ENCODE measurements at regions not wholly inside any gene's neighbourhood (a gene's known extent, or its start where the extent isn't known, plus 50 kb on each side); places are given as distances from the start of the nearest gene placed in this dataset.

DNA sequence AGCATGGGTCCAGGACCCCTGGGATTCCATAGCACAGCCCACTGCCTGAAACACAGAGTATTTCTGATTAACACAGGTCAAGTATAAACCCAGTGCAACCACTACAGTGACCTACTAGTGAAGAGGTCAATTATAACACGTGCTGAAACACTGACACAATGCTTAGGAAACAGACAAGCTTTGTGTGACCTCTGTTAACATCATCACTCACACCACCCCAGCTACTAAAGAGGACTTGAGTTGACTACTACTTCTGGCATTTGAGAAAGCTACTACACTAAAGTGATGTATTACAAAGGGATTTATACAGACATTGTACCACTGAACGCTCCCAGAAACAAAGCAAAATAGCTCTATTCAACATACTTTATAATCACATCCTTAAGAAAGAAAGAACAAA lies 1935.9 kb upstream of the PCDH20 start:
- Histone ChIP-seq H3K27ac (ENCODE audit: low read depth, low read length) (no peak overlapping the region), H3K27me3 (ENCODE audit: insufficient read depth, low read length) (no peaks in the 10 kb centered on the region), H3K4me3 (ENCODE audit: low read depth, low read length) (no peak overlapping the region), H3K36me3 (ENCODE audit: insufficient read depth, low read length) (no peaks in the 10 kb centered on the region), H3K79me2 (ENCODE audit: control insufficient read depth, insufficient read depth, low read length, unreplicated experiment) (no peaks in the 10 kb centered on the region), H3K4me1 (ENCODE audit: control insufficient read depth, insufficient read depth, low read length, unreplicated experiment) (no peaks in the 10 kb centered on the region), H2AFZ (ENCODE audit: low read length, unreplicated experiment) (no peak overlapping the region)

- no peak overlapping the region for H3K27ac ChIP-seq (ENCODE audit: low read depth, low read length)
- no peak overlapping the region for H2AFZ ChIP-seq (ENCODE audit: low read length, unreplicated experiment)
Observed at GRCh38 chr13:63351081-63351480, 1935.4 kb upstream of the PCDH20 start.

GRCh38 chr13:63345835-63346234 lies 1930.2 kb upstream of the PCDH20 start:
- H3K36me3 ChIP-seq (ENCODE audit: insufficient read depth, low read length) = no peaks in the 10 kb centered on the region

More at GRCh38 chr13:63351081-63351480, 1935.4 kb upstream of the PCDH20 start:
- Histone ChIP-seq H3K4me3 (ENCODE audit: low read depth, low read length) (no peak overlapping the region), H3K36me3 (ENCODE audit: insufficient read depth, low read length) (no peaks in the 10 kb centered on the region), H3K4me1 (ENCODE audit: control insufficient read depth, insufficient read depth, low read length, unreplicated experiment) (no peaks in the 10 kb centered on the region), H3K79me2 (ENCODE audit: control insufficient read depth, insufficient read depth, low read length, unreplicated experiment) (no peaks in the 10 kb centered on the region), H3K27me3 (ENCODE audit: insufficient read depth, low read length) (no peaks in the 10 kb centered on the region)

GRCh38 chr13:63344711-63345110 lies 1929.1 kb upstream of the PCDH20 start:
- Histone ChIP-seq H2AFZ (ENCODE audit: low read length, unreplicated experiment) (no peak overlapping the region), H3K4me3 (ENCODE audit: low read depth, low read length) (no peak overlapping the region), H3K27ac (ENCODE audit: low read depth, low read length) (no peak overlapping the region)

More at GRCh38 chr13:63345835-63346234, 1930.2 kb upstream of the PCDH20 start:
- Histone ChIP-seq H3K79me2 (ENCODE audit: control insufficient read depth, insufficient read depth, low read length, unreplicated experiment) (no peaks in the 10 kb centered on the region), H2AFZ (ENCODE audit: low read length, unreplicated experiment) (no peak overlapping the region), H3K4me3 (ENCODE audit: low read depth, low read length) (no peak overlapping the region), H3K4me1 (ENCODE audit: control insufficient read depth, insufficient read depth, low read length, unreplicated experiment) (no peaks in the 10 kb centered on the region), H3K27ac (ENCODE audit: low read depth, low read length) (no peak overlapping the region), H3K27me3 (ENCODE audit: insufficient read depth, low read length) (no peaks in the 10 kb centered on the region)

DNA sequence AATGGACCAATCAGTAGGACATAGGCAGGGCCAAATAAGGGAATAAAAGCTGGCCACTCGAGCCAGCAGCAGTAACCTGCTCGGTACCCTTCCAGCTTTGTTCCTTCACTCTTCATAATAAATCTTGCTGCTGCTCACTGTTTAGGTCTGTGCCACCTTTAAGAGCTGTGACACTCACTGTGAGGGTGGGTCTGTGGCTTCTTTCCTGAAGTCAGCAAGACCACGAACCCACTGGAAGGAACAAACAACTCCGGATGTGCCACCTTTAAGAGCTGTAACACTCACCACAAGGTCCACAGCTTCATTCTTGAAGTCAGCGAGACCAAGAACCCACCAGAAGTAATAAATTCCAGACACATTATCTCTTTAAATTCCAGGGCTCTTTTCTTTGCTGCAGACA lies 1922.3 kb upstream of the PCDH20 start:
- no peak overlapping the region for H3K27ac ChIP-seq (ENCODE audit: low read depth, low read length)
- H3K4me3 ChIP-seq (ENCODE audit: low read depth, low read length) = no peak overlapping the region
- no peaks in the 10 kb centered on the region for H3K79me2 ChIP-seq (ENCODE audit: control insufficient read depth, insufficient read depth, low read length, unreplicated experiment)
- no peak overlapping the region for H2AFZ ChIP-seq (ENCODE audit: low read length, unreplicated experiment)
- H3K27me3 ChIP-seq (ENCODE audit: insufficient read depth, low read length) = no peaks in the 10 kb centered on the region
- no peaks in the 10 kb centered on the region for H3K4me1 ChIP-seq (ENCODE audit: control insufficient read depth, insufficient read depth, low read length, unreplicated experiment)
- no peaks in the 10 kb centered on the region for H3K36me3 ChIP-seq (ENCODE audit: insufficient read depth, low read length)

More at GRCh38 chr13:63344711-63345110, 1929.1 kb upstream of the PCDH20 start:
- Histone ChIP-seq H3K4me1 (ENCODE audit: control insufficient read depth, insufficient read depth, low read length, unreplicated experiment) (no peaks in the 10 kb centered on the region), H3K27me3 (ENCODE audit: insufficient read depth, low read length) (no peaks in the 10 kb centered on the region), H3K79me2 (ENCODE audit: control insufficient read depth, insufficient read depth, low read length, unreplicated experiment) (no peaks in the 10 kb centered on the region), H3K36me3 (ENCODE audit: insufficient read depth, low read length) (no peaks in the 10 kb centered on the region)

DNA sequence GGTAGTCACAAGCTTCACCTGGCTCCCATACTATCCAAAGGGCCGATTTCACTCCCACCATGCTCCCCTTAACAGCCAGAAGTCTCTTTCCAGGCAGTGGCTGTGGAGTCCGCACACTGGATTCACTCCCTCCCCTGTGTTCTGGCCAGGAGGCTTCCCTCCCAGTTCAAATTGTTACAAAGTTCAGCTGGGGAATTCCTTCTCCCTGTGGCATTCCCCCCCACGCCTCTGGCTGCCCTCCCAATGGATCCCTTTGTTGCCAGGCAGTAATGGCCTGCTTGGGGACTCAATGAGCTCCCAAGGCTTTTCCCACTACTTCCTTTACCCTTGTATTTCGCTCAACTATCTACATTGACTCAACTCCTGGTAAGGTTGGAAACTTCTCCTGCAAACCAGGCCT lies 1921.4 kb upstream of the PCDH20 start:
- Histone ChIP-seq H3K4me3 (ENCODE audit: low read depth, low read length) (no peak overlapping the region), H3K27me3 (ENCODE audit: insufficient read depth, low read length) (no peaks in the 10 kb centered on the region), H3K79me2 (ENCODE audit: control insufficient read depth, insufficient read depth, low read length, unreplicated experiment) (no peaks in the 10 kb centered on the region), H3K4me1 (ENCODE audit: control insufficient read depth, insufficient read depth, low read length, unreplicated experiment) (no peaks in the 10 kb centered on the region), H2AFZ (ENCODE audit: low read length, unreplicated experiment) (no peak overlapping the region), H3K36me3 (ENCODE audit: insufficient read depth, low read length) (no peaks in the 10 kb centered on the region), H3K27ac (ENCODE audit: low read depth, low read length) (no peak overlapping the region)

DNA sequence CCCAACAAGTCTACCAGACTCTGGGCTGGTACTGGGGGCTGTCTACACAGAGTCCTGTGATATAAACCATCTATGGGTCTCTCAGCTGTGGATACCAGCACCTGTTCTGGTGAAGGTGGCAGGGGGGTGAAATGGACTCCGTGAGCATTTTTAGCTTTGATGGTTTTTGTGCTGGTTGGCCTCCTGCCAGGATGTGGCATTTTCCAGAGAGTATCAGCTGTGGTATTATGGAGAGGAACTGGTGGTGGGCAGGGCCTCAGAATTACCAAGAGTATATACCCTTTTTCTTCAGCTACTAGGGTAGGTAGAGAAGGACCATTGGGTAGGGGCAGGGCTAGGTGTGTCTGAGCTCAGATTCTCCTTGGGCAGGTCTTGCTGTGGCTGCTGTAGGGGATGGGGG lies 1920.9 kb upstream of the PCDH20 start:
- H3K79me2 ChIP-seq (ENCODE audit: control insufficient read depth, insufficient read depth, low read length, unreplicated experiment) = no peaks in the 10 kb centered on the region
- H2AFZ ChIP-seq (ENCODE audit: low read length, unreplicated experiment) = no peak overlapping the region
- H3K27ac ChIP-seq (ENCODE audit: low read depth, low read length) = no peak overlapping the region
- no peaks in the 10 kb centered on the region for H3K4me1 ChIP-seq (ENCODE audit: control insufficient read depth, insufficient read depth, low read length, unreplicated experiment)
- no peaks in the 10 kb centered on the region for H3K36me3 ChIP-seq (ENCODE audit: insufficient read depth, low read length)
- H3K4me3 ChIP-seq (ENCODE audit: low read depth, low read length) = no peak overlapping the region
- no peaks in the 10 kb centered on the region for H3K27me3 ChIP-seq (ENCODE audit: insufficient read depth, low read length)

DNA sequence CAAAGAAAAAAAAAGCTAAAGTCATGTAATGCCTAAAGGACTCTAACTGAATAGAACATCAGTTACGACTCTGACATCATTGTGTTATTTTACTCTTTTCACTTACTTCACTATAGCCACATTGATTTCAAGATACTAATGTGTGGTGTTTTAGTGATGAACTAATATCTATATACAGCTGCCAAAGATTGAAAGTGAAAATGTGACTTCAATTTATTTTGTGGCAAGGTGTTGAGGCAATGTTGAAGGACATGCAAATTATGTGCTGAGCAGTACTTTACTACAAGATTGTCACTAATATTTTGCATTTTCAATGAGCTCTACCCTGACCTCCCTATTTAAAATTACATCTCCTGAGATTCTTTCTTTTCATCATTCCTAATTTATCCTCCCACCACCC lies 1911.9 kb upstream of the PCDH20 start:
- Histone ChIP-seq H3K4me3 (ENCODE audit: low read depth, low read length) (no peak overlapping the region), H3K36me3 (ENCODE audit: insufficient read depth, low read length) (no peaks in the 10 kb centered on the region), H3K79me2 (ENCODE audit: control insufficient read depth, insufficient read depth, low read length, unreplicated experiment) (no peaks in the 10 kb centered on the region), H3K27me3 (ENCODE audit: insufficient read depth, low read length) (no peaks in the 10 kb centered on the region), H3K27ac (ENCODE audit: low read depth, low read length) (no peak overlapping the region), H2AFZ (ENCODE audit: low read length, unreplicated experiment) (no peak overlapping the region), H3K4me1 (ENCODE audit: control insufficient read depth, insufficient read depth, low read length, unreplicated experiment) (no peaks in the 10 kb centered on the region)

- Histone ChIP-seq H3K79me2 (ENCODE audit: control insufficient read depth, insufficient read depth, low read length, unreplicated experiment) (no peaks in the 10 kb centered on the region), H3K36me3 (ENCODE audit: insufficient read depth, low read length) (no peaks in the 10 kb centered on the region), H3K4me3 (ENCODE audit: low read depth, low read length) (no peak overlapping the region), H2AFZ (ENCODE audit: low read length, unreplicated experiment) (no peak overlapping the region), H3K4me1 (ENCODE audit: control insufficient read depth, insufficient read depth, low read length, unreplicated experiment) (no peaks in the 10 kb centered on the region), H3K27me3 (ENCODE audit: insufficient read depth, low read length) (no peaks in the 10 kb centered on the region), H3K27ac (ENCODE audit: low read depth, low read length) (no peak overlapping the region)
Observed at GRCh38 chr13:63323441-63323840, 1907.8 kb upstream of the PCDH20 start.

DNA sequence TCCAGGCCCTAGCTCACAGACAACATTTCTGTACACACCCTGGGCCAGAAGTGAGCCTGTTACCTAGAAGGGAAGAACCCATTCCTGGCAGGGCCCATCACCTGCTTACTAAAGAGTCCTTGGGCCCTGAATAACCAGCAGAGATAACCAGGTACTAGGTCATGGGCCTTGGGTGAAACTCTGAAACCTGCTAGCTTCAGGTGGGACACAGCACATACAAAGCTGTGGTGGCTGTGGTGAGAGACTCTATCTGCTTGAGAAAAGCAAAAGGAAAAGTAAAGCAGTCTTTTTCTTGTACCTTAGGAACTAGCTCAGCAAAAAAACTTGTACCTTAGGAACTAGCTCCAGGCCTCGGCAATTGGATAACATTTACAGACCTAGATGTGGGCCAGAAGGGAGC lies 1895.9 kb upstream of the PCDH20 start:
- no peak overlapping the region for H3K4me3 ChIP-seq (ENCODE audit: low read depth, low read length)
- no peaks in the 10 kb centered on the region for H3K36me3 ChIP-seq (ENCODE audit: insufficient read depth, low read length)
- no peaks in the 10 kb centered on the region for H3K79me2 ChIP-seq (ENCODE audit: control insufficient read depth, insufficient read depth, low read length, unreplicated experiment)
- H3K4me1 ChIP-seq (ENCODE audit: control insufficient read depth, insufficient read depth, low read length, unreplicated experiment) = no peaks in the 10 kb centered on the region
- no peak overlapping the region for H3K27ac ChIP-seq (ENCODE audit: low read depth, low read length)
- no peak overlapping the region for H2AFZ ChIP-seq (ENCODE audit: low read length, unreplicated experiment)
- H3K27me3 ChIP-seq (ENCODE audit: insufficient read depth, low read length) = no peaks in the 10 kb centered on the region

DNA sequence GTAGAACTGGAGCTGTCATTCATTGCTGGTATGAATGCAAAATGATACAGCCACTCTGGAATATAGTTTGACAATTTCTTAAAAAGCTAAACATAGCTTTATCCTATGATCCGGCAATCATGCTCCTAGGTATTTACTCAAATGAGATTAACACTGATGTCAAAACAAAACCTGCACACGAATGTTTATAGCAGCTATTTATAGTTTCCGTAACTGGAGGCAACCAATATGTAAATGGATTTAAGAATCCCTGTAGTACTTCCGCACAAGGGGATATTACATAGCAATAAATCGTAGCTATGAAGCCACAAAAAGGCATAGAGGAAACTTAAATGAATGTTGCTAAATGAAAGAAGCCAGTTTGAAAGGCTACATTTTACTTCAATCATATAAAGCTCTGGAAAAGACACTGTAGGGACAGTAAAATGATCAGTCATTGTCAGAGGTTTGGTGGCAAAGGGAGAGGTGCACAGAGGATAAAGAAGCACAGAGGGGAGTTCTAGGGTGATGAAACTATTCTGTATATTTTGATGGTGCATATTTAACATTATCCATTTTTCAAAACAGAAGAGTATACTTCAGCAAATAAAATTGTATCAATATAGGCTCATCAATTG lies 1893.0 kb upstream of the PCDH20 start:
- H3K27me3 ChIP-seq (ENCODE audit: insufficient read depth, low read length) = no peaks in the 10 kb centered on the region
- H3K4me3 ChIP-seq (ENCODE audit: low read depth, low read length) = no peak overlapping the region
- H3K27ac ChIP-seq (ENCODE audit: low read depth, low read length) = no peak overlapping the region
- H2AFZ ChIP-seq (ENCODE audit: low read length, unreplicated experiment) = no peak overlapping the region
- H3K36me3 ChIP-seq (ENCODE audit: insufficient read depth, low read length) = no peaks in the 10 kb centered on the region
- H3K4me1 ChIP-seq (ENCODE audit: control insufficient read depth, insufficient read depth, low read length, unreplicated experiment) = no peaks in the 10 kb centered on the region
- no peaks in the 10 kb centered on the region for H3K79me2 ChIP-seq (ENCODE audit: control insufficient read depth, insufficient read depth, low read length, unreplicated experiment)

Measured in ACC112 (cell line).